ENCODE measurements at regions not wholly inside any gene's neighbourhood (a gene's known extent, or its start where the extent isn't known, plus 50 kb on each side); places are given as distances from the start of the nearest gene placed in this dataset.

DNA sequence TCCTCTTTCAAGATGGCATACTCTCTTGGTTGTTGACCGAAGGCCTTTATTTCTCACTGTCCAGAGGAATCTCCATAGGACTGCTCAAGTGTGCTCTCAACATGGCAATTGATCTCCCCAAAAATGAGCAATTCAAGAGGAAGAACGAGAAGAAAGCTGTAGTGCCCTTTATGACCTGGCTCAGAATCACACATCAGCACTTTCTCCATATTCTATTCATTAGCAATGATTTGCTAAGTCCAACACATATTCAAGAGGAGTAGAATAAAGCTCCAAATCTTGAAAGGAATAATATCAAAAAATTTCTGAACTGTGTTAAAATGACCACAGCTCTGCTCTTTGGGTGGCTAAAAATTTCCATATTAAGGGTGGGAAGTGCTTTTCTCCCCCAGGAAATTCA, 151.6 kb upstream of the SYNPR start:
- TF ChIP-seq POLR2A (IDR thresholded peaks at IDR 0.05; ENCODE audit: low read depth, low read length): no peak
- TF ChIP-seq TAF1 (IDR thresholded peaks at IDR 0.05; ENCODE audit: borderline replicate concordance, low read depth, low read length): no peak

Data from GM12892 (cell line).